PC-9 (cell line): ENCODE measurements at regions not wholly inside any gene's neighbourhood (a gene's known extent, or its start where the extent isn't known, plus 50 kb on each side); places are given as distances from the start of the nearest gene placed in this dataset.

ENCODE experiments used
- BruUV-seq: library from RNA; stranded (reverse); fragments of 400-500 nt; replicated peaks from 2 replicates; lab custom pipeline; 2021; lab: Mats Ljungman, UMichigan
- CTCF ChIA-PET: fragments of 300-600 bp; sonication (Branson Sonifier 250); formaldehyde crosslinking; loops from one replicate; lab custom pipeline; 2022; ENCODE audit warnings: antibody characterized with exemption; lab: Charles Lee
- POLR2A ChIA-PET: fragments of 300-600 bp; sonication (Branson Sonifier 250); formaldehyde crosslinking; loops from one replicate; lab custom pipeline; 2022; ENCODE audit warnings: antibody characterized with exemption; ENCODE audit not compliant: unreplicated experiment; lab: Charles Lee
- DNase-seq, 2 experiments: peaks; one replicate each; pipeline versions ENCODE4 v3.0.0 to v3.0.0-alpha.2; 2015 to 2022; ENCODE audit warnings: mixed read lengths in 1 of 2
- H2AFZ ChIP-seq: fragments of 200-600 bp; sonication (generic); 2 replicates; pipeline ENCODE4 v1.8.1; 2017; ENCODE audit warnings: antibody characterized with exemption
- H3F3A ChIP-seq: fragments of 200-600 bp; sonication (generic); 2 replicates; pipeline ENCODE4 v1.8.1; 2017; ENCODE audit warnings: antibody characterized with exemption, mild to moderate bottlenecking, low read depth; ENCODE audit not compliant: insufficient read depth
- H3K27ac ChIP-seq: fragments of 200-600 bp; sonication (generic); 2 replicates; pipeline ENCODE4 v1.6.1; 2016; ENCODE audit warnings: mixed run types
- H3K27me3 ChIP-seq: fragments of 200-600 bp; sonication (generic); 2 replicates; pipeline ENCODE4 v1.6.1; 2016; ENCODE audit warnings: low read depth, mixed run types; ENCODE audit not compliant: insufficient read depth
- H3K36me3 ChIP-seq: fragments of 200-600 bp; sonication (generic); 2 replicates; pipeline ENCODE4 v1.6.1; 2016; ENCODE audit warnings: low read depth, mixed run types
- H3K4me1 ChIP-seq: fragments of 200-600 bp; sonication (generic); replicated peaks from 2 replicates; pipeline ENCODE4 v1.6.1; 2016; ENCODE audit warnings: mixed run types; ENCODE audit not compliant: insufficient read depth
- H3K4me2 ChIP-seq: fragments of 200-600 bp; sonication (generic); 2 replicates; pipeline ENCODE4 v1.6.1; 2017; ENCODE audit warnings: mixed run types
- H3K4me3 ChIP-seq: fragments of 200-600 bp; sonication (generic); 2 replicates; pipeline ENCODE4 v1.6.1; 2016; ENCODE audit warnings: mixed run types
- H3K79me2 ChIP-seq: fragments of 200-600 bp; sonication (generic); 2 replicates; pipeline ENCODE4 v1.6.1; 2017; ENCODE audit warnings: low read depth, mixed run types
- H3K9me2 ChIP-seq: fragments of 200-600 bp; sonication (generic); 2 replicates; pipeline ENCODE4 v1.8.1; 2017; ENCODE audit warnings: mild to moderate bottlenecking; ENCODE audit not compliant: insufficient read depth
- H3K9me3 ChIP-seq: fragments of 200-600 bp; sonication (generic); 2 replicates; pipeline ENCODE4 v1.8.1; 2016; ENCODE audit warnings: low read depth; ENCODE audit not compliant: insufficient read depth
- H4K20me1 ChIP-seq: fragments of 200-600 bp; sonication (generic); 2 replicates; pipeline ENCODE4 v1.8.1; 2017; ENCODE audit not compliant: insufficient read depth
- CTCF ChIP-seq: fragments of 200-600 bp; sonication (generic); conservative IDR thresholded peaks from 2 replicates; pipeline ENCODE4 v1.6.1; 2017; ENCODE audit warnings: mixed run types, antibody characterized with exemption, mild to moderate bottlenecking, moderate library complexity
- EZH2 ChIP-seq: fragments of 200-600 bp; sonication (generic); IDR thresholded peaks from 2 replicates; pipeline ENCODE4 v1.8.0; 2017; ENCODE audit warnings: antibody characterized with exemption, low read depth
- intact Hi-C: fragments of 100-400 bp; cut with micrococcal nuclease; formaldehyde crosslinking; loops from one replicate; pipeline ENCODE4 v1.10.0; 2022; ENCODE audit not compliant: unreplicated experiment

DNA sequence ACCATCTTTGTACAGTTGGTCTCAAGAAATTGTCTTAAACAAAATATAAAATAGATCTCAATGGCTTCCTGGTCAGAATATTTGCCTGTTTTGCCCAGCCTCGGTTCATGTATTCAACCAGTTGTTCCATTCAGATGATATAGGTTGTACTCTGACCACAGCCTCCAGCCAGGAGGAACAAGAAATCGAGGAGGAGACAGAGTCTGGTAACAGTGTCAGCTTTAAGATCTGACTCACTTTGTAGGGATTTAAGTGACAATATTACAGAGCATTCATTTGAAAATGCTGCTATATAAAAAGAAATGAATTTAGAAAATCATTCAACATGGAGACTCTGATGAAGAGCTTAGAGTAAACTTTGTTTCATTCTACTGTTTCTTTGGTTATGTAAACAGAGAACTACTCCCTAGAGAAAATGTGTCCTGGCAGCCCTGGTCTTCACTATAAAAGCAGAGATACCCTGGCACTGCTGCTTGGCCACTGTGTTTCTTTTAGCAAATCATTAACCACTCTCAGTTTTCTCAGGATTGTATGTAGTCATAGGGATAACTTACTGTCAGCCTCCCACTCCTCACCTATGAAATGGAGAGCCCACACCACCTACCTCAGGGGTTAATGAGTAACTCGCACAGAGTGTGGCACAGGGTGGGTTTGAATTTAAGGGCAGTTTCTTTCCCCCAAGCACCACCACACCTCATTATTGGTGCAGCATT lies 53.5 kb downstream of the PAGE2 start:
- no TSS peak for BruUV-seq
- H3K4me3 ChIP-seq: no peak overlapping the region
- no peak for DNase-seq
- H3K9me3 ChIP-seq: no peaks in the 10 kb centered on the region
- no peaks in the 10 kb centered on the region for H3K9me2 ChIP-seq
- H4K20me1 ChIP-seq: no peaks in the 10 kb centered on the region
- no peak overlapping the region for H2AFZ ChIP-seq
- CTCF ChIA-PET: no interaction called here
- no peaks in the 10 kb centered on the region for H3F3A ChIP-seq
- no peaks in the 10 kb centered on the region for H3K36me3 ChIP-seq
- no peaks in the 10 kb centered on the region for H3K4me1 ChIP-seq
- TF ChIP-seq EZH2 (no peak), CTCF (no peak)
- H3K27me3 ChIP-seq: no peaks in the 10 kb centered on the region
- no peak overlapping the region for H3K27ac ChIP-seq
- POLR2A ChIA-PET: no interaction called here
- intact Hi-C loops: no loop called here
- H3K4me2 ChIP-seq: no peak overlapping the region
- H3K79me2 ChIP-seq: no peaks in the 10 kb centered on the region

- Histone ChIP-seq H3K27me3 (no peaks in the 10 kb centered on the region), H3K79me2 (no peaks in the 10 kb centered on the region), H3F3A (no peaks in the 10 kb centered on the region), H3K36me3 (no peaks in the 10 kb centered on the region), H3K9me3 (no peaks in the 10 kb centered on the region), H3K4me1 (no peaks in the 10 kb centered on the region), H3K4me3 (no peak overlapping the region), H3K27ac (no peak overlapping the region), H3K4me2 (no peak overlapping the region), H2AFZ (no peak overlapping the region), H3K9me2 (no peaks in the 10 kb centered on the region), H4K20me1 (no peaks in the 10 kb centered on the region)
- no peak for TF ChIP-seq EZH2
- TF ChIP-seq CTCF: no peak
- CTCF ChIA-PET: no interaction called here
- POLR2A ChIA-PET: no interaction called here
- no peak for DNase-seq
- no TSS peak for BruUV-seq
- intact Hi-C loops: no loop called here
Measured at GRCh38 chrX:55142919-55143310, 54.1 kb downstream of the PAGE2 start.

GRCh38 chrX:55143621-55144020 lies 54.8 kb downstream of the PAGE2 start:
- POLR2A ChIA-PET: no interaction called here
- Histone ChIP-seq H3K79me2 (no peaks in the 10 kb centered on the region), H4K20me1 (no peaks in the 10 kb centered on the region), H3K27ac (no peak overlapping the region), H3K9me2 (no peaks in the 10 kb centered on the region), H3K4me3 (no peak overlapping the region), H3K36me3 (no peaks in the 10 kb centered on the region), H3K4me1 (no peaks in the 10 kb centered on the region), H3K4me2 (no peak overlapping the region), H2AFZ (no peak overlapping the region), H3K9me3 (no peaks in the 10 kb centered on the region), H3K27me3 (no peaks in the 10 kb centered on the region), H3F3A (no peaks in the 10 kb centered on the region)
- BruUV-seq: no TSS peak
- no peak for DNase-seq
- TF ChIP-seq EZH2 (no peak), CTCF (no peak)
- CTCF ChIA-PET: no interaction called here
- intact Hi-C loops: no loop called here
